ENCODE measurements at regions not wholly inside any gene's neighbourhood (a gene's known extent, or its start where the extent isn't known, plus 50 kb on each side); places are given as distances from the start of the nearest gene placed in this dataset.

DNA sequence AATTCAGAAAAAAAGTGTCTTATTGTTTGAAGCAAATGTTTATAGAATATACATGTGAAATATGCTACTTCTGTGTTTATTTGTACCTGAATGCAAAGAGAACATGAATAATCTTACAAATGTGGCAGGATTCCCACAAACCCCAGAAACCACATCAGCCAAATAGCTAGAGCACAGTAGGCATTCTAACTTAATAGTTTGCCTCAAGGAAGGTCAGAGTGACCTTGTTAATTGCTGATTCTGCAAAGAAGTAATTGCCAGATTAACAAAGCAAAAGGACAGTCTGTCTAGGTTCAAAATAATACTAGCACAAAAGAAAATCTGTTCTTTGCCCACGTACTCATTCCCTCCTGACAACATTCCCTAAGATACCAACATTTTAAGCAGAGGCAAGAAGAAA lies 604.0 kb downstream of the PYDC2 start:
- TF ChIP-seq POLR2A (IDR thresholded peaks at IDR 0.05), result no peak
- TF ChIP-seq, protein P1, sequence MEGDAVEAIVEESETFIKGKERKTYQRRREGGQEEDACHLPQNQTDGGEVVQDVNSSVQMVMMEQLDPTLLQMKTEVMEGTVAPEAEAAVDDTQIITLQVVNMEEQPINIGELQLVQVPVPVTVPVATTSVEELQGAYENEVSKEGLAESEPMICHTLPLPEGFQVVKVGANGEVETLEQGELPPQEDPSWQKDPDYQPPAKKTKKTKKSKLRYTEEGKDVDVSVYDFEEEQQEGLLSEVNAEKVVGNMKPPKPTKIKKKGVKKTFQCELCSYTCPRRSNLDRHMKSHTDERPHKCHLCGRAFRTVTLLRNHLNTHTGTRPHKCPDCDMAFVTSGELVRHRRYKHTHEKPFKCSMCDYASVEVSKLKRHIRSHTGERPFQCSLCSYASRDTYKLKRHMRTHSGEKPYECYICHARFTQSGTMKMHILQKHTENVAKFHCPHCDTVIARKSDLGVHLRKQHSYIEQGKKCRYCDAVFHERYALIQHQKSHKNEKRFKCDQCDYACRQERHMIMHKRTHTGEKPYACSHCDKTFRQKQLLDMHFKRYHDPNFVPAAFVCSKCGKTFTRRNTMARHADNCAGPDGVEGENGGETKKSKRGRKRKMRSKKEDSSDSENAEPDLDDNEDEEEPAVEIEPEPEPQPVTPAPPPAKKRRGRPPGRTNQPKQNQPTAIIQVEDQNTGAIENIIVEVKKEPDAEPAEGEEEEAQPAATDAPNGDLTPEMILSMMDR (IDR thresholded peaks at IDR 0.05), result no peak
